ENCODE measurements at regions not wholly inside any gene's neighbourhood (a gene's known extent, or its start where the extent isn't known, plus 50 kb on each side); places are given as distances from the start of the nearest gene placed in this dataset.

- Histone ChIP-seq H2AK5ac (ENCODE audit: low read depth, low read length) (no peak overlapping the region), H3K14ac (replicated peaks; ENCODE audit: low read depth, low read length) (no peak overlapping the region), H2BK20ac (ENCODE audit: low read depth, low read length) (no peak overlapping the region), H4K5ac (ENCODE audit: low read depth, low read length) (no peak overlapping the region), H3K4me3 (ENCODE audit: insufficient read depth, low read depth, low read length) (no peak overlapping the region), H3K23ac (ENCODE audit: low read depth, low read length) (no peak overlapping the region), H3K79me1 (ENCODE audit: low read depth in 1 of 2, low read length in 2 of 2) (no peaks in the 10 kb centered on the region), H3K9me1 (ENCODE audit: insufficient read depth, low read length) (no peaks in the 10 kb centered on the region), H2AK9ac (replicated peaks; ENCODE audit: low read depth, low read length, poor library complexity) (no peak overlapping the region), H4K20me1 (ENCODE audit: insufficient read depth, low read length) (no peaks in the 10 kb centered on the region), H3K18ac (ENCODE audit: low read depth, low read length) (no peak overlapping the region), H2BK15ac (ENCODE audit: low read depth, low read length) (no peak overlapping the region), H2AFZ (replicated peaks; ENCODE audit: low read length, poor library complexity) (no peak overlapping the region), H4K8ac (ENCODE audit: low read depth in 2 of 2, low read length in 2 of 2) (no peak overlapping the region), H3K4ac (ENCODE audit: low read depth, low read length) (no peak overlapping the region), H3K36me3 (ENCODE audit: control insufficient read depth, insufficient read depth, low read length) (no peaks in the 10 kb centered on the region), H4K91ac (ENCODE audit: insufficient read depth, low read depth, low read length) (no peak overlapping the region), H3K9ac (ENCODE audit: low read depth, low read length) (no peak overlapping the region), H3K4me1 (ENCODE audit: control insufficient read depth, insufficient read depth, low read length) (no peaks in the 10 kb centered on the region), H2BK120ac (ENCODE audit: low read depth, low read length) (no peak overlapping the region), H3K27me3 (ENCODE audit: control insufficient read depth, insufficient read depth, low read length) (peaks cover 2% of the 10 kb centered on the region; the same call in 1 of the 2 replicates), H3K4me2 (ENCODE audit: low read depth, low read length) (no peak overlapping the region), H3K27ac (ENCODE audit: insufficient read depth, low read length) (no peak overlapping the region), H3K56ac (ENCODE audit: extremely low read depth, insufficient read depth, low read length) (no peak overlapping the region), H3K9me3 (ENCODE audit: control insufficient read depth, insufficient read depth, low read length) (no peaks in the 10 kb centered on the region), H2BK5ac (ENCODE audit: low read depth, low read length, poor library complexity, severe bottlenecking) (no peak overlapping the region)
- POLR2A ChIA-PET (ENCODE audit: unreplicated experiment) = no interaction called here
- intact Hi-C loops (cut with micrococcal nuclease) (no loop called here), dilution Hi-C loops (cut with HindIII; ENCODE audit: low sequenced_read_pairs, unreplicated experiment) (no loop called here), in situ Hi-C loops (cut with MboI; ENCODE audit: low sequenced_read_pairs) (loop anchor here (10.0 kb wide), 2 partner anchors 532 to 652 kb away; no protein-coding TSS in a partner anchor)
- no TSS peak for BruUV-seq (replicated peaks)
- CTCF ChIA-PET = interaction anchor here (1.2 kb wide), 1 partner anchor 531 kb away, joined by 3 read pairs; no protein-coding TSS in a partner anchor
- no peak for ATAC-seq (ENCODE audit: low read depth)
- WGBS, 2 experiments (ENCODE audit: extremely low coverage in 2 of 2, insufficient read length in 1 of 2) = 41% methylated on average over 3 of the region's 4 CpGs; no CpG with 5 or more reads in 1 of the 2 experiments
- TF ChIP-seq RAD21 (IDR thresholded peaks at IDR 0.05; ENCODE audit: low read length) (no peak), NFE2L2 (IDR thresholded peaks at IDR 0.05; ENCODE audit: low read depth, low read length) (no peak), FOS (IDR thresholded peaks at IDR 0.05; ENCODE audit: low read depth, low read length) (no peak), SMC3 (IDR thresholded peaks at IDR 0.05; ENCODE audit: low read depth, low read length) (no peak)
- DNase-seq = no peak
Measured at GRCh38 chr18:47746615-47747014, 183.8 kb downstream of the SMAD2 start.
